ENCODE measurements at regions not wholly inside any gene's neighbourhood (a gene's known extent, or its start where the extent isn't known, plus 50 kb on each side); places are given as distances from the start of the nearest gene placed in this dataset.

GRCh38 chr1:221497046-221497445, 244.8 kb downstream of the DUSP10 start:
- Histone ChIP-seq H3K27me3 (ENCODE audit: insufficient read depth, low read length) (no peaks in the 10 kb centered on the region), H3K4me1 (ENCODE audit: insufficient read depth, low read length) (no peaks in the 10 kb centered on the region), H3K9ac (ENCODE audit: low read length) (no peak overlapping the region), H3K4me2 (ENCODE audit: low read length) (no peak overlapping the region), H3K9me3 (ENCODE audit: insufficient read depth, low read depth, low read length) (no peaks in the 10 kb centered on the region), H3K36me3 (ENCODE audit: insufficient read depth, low read length) (no peaks in the 10 kb centered on the region), H3K79me2 (ENCODE audit: insufficient read depth, low read length) (no peaks in the 10 kb centered on the region), H3K4me3 (ENCODE audit: insufficient read depth, low read depth, low read length) (no peak overlapping the region), H4K20me1 (ENCODE audit: insufficient read depth, low read length) (no peaks in the 10 kb centered on the region), H2AFZ (ENCODE audit: low read depth, low read length) (no peak overlapping the region), H3K27ac (ENCODE audit: low read depth, low read length) (no peak overlapping the region)
- no peak overlapping the region for H3K27ac Mint-ChIP-seq (ENCODE audit: unreplicated experiment)
- TF ChIP-seq, protein P1, sequence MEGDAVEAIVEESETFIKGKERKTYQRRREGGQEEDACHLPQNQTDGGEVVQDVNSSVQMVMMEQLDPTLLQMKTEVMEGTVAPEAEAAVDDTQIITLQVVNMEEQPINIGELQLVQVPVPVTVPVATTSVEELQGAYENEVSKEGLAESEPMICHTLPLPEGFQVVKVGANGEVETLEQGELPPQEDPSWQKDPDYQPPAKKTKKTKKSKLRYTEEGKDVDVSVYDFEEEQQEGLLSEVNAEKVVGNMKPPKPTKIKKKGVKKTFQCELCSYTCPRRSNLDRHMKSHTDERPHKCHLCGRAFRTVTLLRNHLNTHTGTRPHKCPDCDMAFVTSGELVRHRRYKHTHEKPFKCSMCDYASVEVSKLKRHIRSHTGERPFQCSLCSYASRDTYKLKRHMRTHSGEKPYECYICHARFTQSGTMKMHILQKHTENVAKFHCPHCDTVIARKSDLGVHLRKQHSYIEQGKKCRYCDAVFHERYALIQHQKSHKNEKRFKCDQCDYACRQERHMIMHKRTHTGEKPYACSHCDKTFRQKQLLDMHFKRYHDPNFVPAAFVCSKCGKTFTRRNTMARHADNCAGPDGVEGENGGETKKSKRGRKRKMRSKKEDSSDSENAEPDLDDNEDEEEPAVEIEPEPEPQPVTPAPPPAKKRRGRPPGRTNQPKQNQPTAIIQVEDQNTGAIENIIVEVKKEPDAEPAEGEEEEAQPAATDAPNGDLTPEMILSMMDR (IDR thresholded peaks at IDR 0.05; ENCODE audit: insufficient read depth, low read depth, low read length), result no peak
- no peak for TF ChIP-seq EZH2 (IDR thresholded peaks at IDR 0.05; ENCODE audit: insufficient read depth, low read length)
- no peaks in the 10 kb centered on the region for H3K27me3 Mint-ChIP-seq (ENCODE audit: low read depth, unreplicated experiment)
- FAIRE-seq (no peak), DNase-seq (ENCODE audit: low read depth) (no peak)
- no peak overlapping the region for H3K4me3 Mint-ChIP-seq (ENCODE audit: unreplicated experiment)
- H3K4me1 Mint-ChIP-seq (ENCODE audit: low read depth, unreplicated experiment), result no peaks in the 10 kb centered on the region
- no peaks in the 10 kb centered on the region for H3K9me3 Mint-ChIP-seq (ENCODE audit: unreplicated experiment)
- H3K36me3 Mint-ChIP-seq (ENCODE audit: low read depth, unreplicated experiment), result no peaks in the 10 kb centered on the region

DNA sequence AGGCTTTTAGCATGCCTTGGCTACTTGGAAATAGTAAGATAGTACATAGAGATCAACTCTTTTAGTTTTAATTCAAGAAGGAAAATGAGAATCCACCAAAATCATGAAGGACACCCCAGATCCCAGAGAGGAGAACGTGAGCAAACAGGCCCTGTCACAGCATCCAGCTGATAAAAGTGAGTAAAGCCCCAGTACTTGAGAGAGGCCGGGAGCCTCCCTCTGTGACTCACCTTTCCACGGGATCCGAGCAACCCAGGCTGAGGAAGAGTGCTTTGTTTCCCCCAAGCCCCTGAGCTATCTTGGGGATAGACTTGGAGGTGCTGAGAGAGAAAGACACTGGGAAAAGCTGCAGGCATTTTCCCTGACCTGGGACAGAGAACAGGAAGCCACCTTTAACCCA, 238.6 kb downstream of the DUSP10 start:
- Mint-ChIP-seq H3K27ac (ENCODE audit: unreplicated experiment) (no peak overlapping the region), H3K36me3 (ENCODE audit: low read depth, unreplicated experiment) (peaks cover 2% of the 10 kb centered on the region), H3K27me3 (ENCODE audit: low read depth, unreplicated experiment) (no peaks in the 10 kb centered on the region), H3K4me1 (ENCODE audit: low read depth, unreplicated experiment) (no peaks in the 10 kb centered on the region), H3K4me3 (ENCODE audit: unreplicated experiment) (no peak overlapping the region), H3K9me3 (ENCODE audit: unreplicated experiment) (peaks cover 16% of the 10 kb centered on the region)
- Histone ChIP-seq H3K36me3 (ENCODE audit: insufficient read depth, low read length) (no peaks in the 10 kb centered on the region), H3K4me2 (ENCODE audit: low read length) (no peak overlapping the region), H3K9ac (ENCODE audit: low read length) (no peak overlapping the region), H2AFZ (ENCODE audit: low read depth, low read length) (no peak overlapping the region), H4K20me1 (ENCODE audit: insufficient read depth, low read length) (no peaks in the 10 kb centered on the region), H3K27ac (ENCODE audit: low read depth, low read length) (no peak overlapping the region), H3K4me1 (ENCODE audit: insufficient read depth, low read length) (no peaks in the 10 kb centered on the region), H3K4me3 (ENCODE audit: insufficient read depth, low read depth, low read length) (no peak overlapping the region), H3K79me2 (ENCODE audit: insufficient read depth, low read length) (no peaks in the 10 kb centered on the region), H3K9me3 (ENCODE audit: insufficient read depth, low read depth, low read length) (peaks cover 9% of the 10 kb centered on the region), H3K27me3 (ENCODE audit: insufficient read depth, low read length) (no peaks in the 10 kb centered on the region)
- TF ChIP-seq, protein P1 (IDR thresholded peaks at IDR 0.05; ENCODE audit: insufficient read depth, low read depth, low read length), result no peak
- TF ChIP-seq EZH2 (IDR thresholded peaks at IDR 0.05; ENCODE audit: insufficient read depth, low read length), result no peak
- FAIRE-seq, result no peak
- DNase-seq (ENCODE audit: low read depth), result no peak

- Mint-ChIP-seq H3K27ac (ENCODE audit: unreplicated experiment) (no peak overlapping the region), H3K9me3 (ENCODE audit: unreplicated experiment) (peaks cover 11% of the 10 kb centered on the region), H3K4me1 (ENCODE audit: low read depth, unreplicated experiment) (no peaks in the 10 kb centered on the region), H3K36me3 (ENCODE audit: low read depth, unreplicated experiment) (no peaks in the 10 kb centered on the region), H3K27me3 (ENCODE audit: low read depth, unreplicated experiment) (no peaks in the 10 kb centered on the region), H3K4me3 (ENCODE audit: unreplicated experiment) (no peak overlapping the region)
- DNase-seq (ENCODE audit: low read depth) (peak; percentile 30), FAIRE-seq (no peak)
- no peak overlapping the region for H3K4me3 ChIP-seq (ENCODE audit: insufficient read depth, low read depth, low read length)
- H3K27me3 ChIP-seq (ENCODE audit: insufficient read depth, low read length), result no peaks in the 10 kb centered on the region
- peaks cover 2% of the 10 kb centered on the region for H3K9me3 ChIP-seq (ENCODE audit: insufficient read depth, low read depth, low read length)
- no peak overlapping the region for H3K9ac ChIP-seq (ENCODE audit: low read length)
- no peaks in the 10 kb centered on the region for H3K36me3 ChIP-seq (ENCODE audit: insufficient read depth, low read length)
- TF ChIP-seq, protein P1 (IDR thresholded peaks at IDR 0.05; ENCODE audit: insufficient read depth, low read depth, low read length), result no peak
- TF ChIP-seq EZH2 (IDR thresholded peaks at IDR 0.05; ENCODE audit: insufficient read depth, low read length), result no peak
- no peak overlapping the region for H2AFZ ChIP-seq (ENCODE audit: low read depth, low read length)
- no peaks in the 10 kb centered on the region for H3K4me1 ChIP-seq (ENCODE audit: insufficient read depth, low read length)
- no peak overlapping the region for H3K4me2 ChIP-seq (ENCODE audit: low read length)
- H4K20me1 ChIP-seq (ENCODE audit: insufficient read depth, low read length), result no peaks in the 10 kb centered on the region
- H3K79me2 ChIP-seq (ENCODE audit: insufficient read depth, low read length), result no peaks in the 10 kb centered on the region
- no peak overlapping the region for H3K27ac ChIP-seq (ENCODE audit: low read depth, low read length)
Measured at GRCh38 chr1:221509575-221510355, 232.1 kb downstream of the DUSP10 start.

Data from astrocyte (in vitro differentiated cells and primary cell).